Hepatocyte (in vitro differentiated cells): ENCODE measurements at regions not wholly inside any gene's neighbourhood (a gene's known extent, or its start where the extent isn't known, plus 50 kb on each side); places are given as distances from the start of the nearest gene placed in this dataset.

Source experiments
- DNase-seq: peaks from one replicate; pipeline ENCODE4 v3.0.0-alpha.2; 2016; ENCODE audit warnings: low spot score
- H2AFZ ChIP-seq: fragments of 200-600 bp; sonication (generic); 2 replicates; pipeline ENCODE4 v1.6.0; 2016; ENCODE audit warnings: antibody characterized with exemption, mild to moderate bottlenecking
- H3K27ac ChIP-seq: fragments of 200-600 bp; sonication (generic); 2 replicates; pipeline ENCODE4 v1.5.1; 2016; ENCODE audit warnings: mild to moderate bottlenecking
- H3K27me3 ChIP-seq: fragments of 200-600 bp; sonication (generic); 2 replicates; pipeline ENCODE4 v1.6.1; 2016
- H3K36me3 ChIP-seq: fragments of 200-600 bp; sonication (generic); replicated peaks from 2 replicates; pipeline ENCODE4 v1.5.1; 2016; ENCODE audit warnings: low read depth; ENCODE audit not compliant: insufficient read depth
- H3K4me1 ChIP-seq: fragments of 200-600 bp; sonication (generic); 2 replicates; pipeline ENCODE4 v1.5.1; 2016; ENCODE audit warnings: mild to moderate bottlenecking, moderate library complexity; ENCODE audit not compliant: insufficient read depth
- H3K4me2 ChIP-seq: fragments of 200-600 bp; sonication (generic); 2 replicates; pipeline ENCODE4 v1.6.0; 2016
- H3K4me3 ChIP-seq: fragments of 200-600 bp; sonication (generic); 2 replicates; pipeline ENCODE4 v1.5.1; 2016; ENCODE audit warnings: mild to moderate bottlenecking
- H3K79me2 ChIP-seq: fragments of 200-600 bp; sonication (generic); 2 replicates; pipeline ENCODE4 v1.6.0; 2017; ENCODE audit warnings: mild to moderate bottlenecking
- H3K9me2 ChIP-seq: fragments of 200-600 bp; sonication (generic); replicated peaks from 2 replicates; pipeline ENCODE4 v1.6.0; 2017; ENCODE audit warnings: mild to moderate bottlenecking; ENCODE audit not compliant: insufficient read depth
- H3K9me3 ChIP-seq: fragments of 200-600 bp; sonication (generic); 2 replicates; pipeline ENCODE4 v1.5.1; 2016; ENCODE audit warnings: low read depth, mild to moderate bottlenecking
- H4K20me1 ChIP-seq: fragments of 200-600 bp; sonication (generic); 2 replicates; pipeline ENCODE4 v1.6.0; 2016; ENCODE audit warnings: mild to moderate bottlenecking; ENCODE audit not compliant: insufficient read depth, poor library complexity, severe bottlenecking
- CTCF ChIP-seq: fragments of 200-600 bp; sonication (generic); IDR thresholded peaks from 2 replicates; pipeline ENCODE4 v1.5.1; 2016; ENCODE audit warnings: antibody characterized with exemption, mild to moderate bottlenecking; ENCODE audit not compliant: poor library complexity
- EZH2 ChIP-seq: fragments of 200-600 bp; sonication (generic); IDR thresholded peaks from 2 replicates; pipeline ENCODE4 v1.6.1; 2016; ENCODE audit warnings: antibody characterized with exemption, mild to moderate bottlenecking, borderline replicate concordance
- EZH2phosphoT487 ChIP-seq: fragments of 200-600 bp; sonication (generic); IDR thresholded peaks from one replicate; pipeline ENCODE4 v1.6.1; 2018; ENCODE audit warnings: antibody characterized with exemption, mild to moderate bottlenecking, low read depth, moderate library complexity; ENCODE audit not compliant: unreplicated experiment, severe bottlenecking
- WGBS: methylation state at CpG from one replicate; pipeline ENCODE4 v1.1.6; 2016; ENCODE audit warnings: low lambda C conversion rate; ENCODE audit errors: missing lambda C conversion rate; 5-methylcytosine and 5-hydroxymethylcytosine counted together

DNA sequence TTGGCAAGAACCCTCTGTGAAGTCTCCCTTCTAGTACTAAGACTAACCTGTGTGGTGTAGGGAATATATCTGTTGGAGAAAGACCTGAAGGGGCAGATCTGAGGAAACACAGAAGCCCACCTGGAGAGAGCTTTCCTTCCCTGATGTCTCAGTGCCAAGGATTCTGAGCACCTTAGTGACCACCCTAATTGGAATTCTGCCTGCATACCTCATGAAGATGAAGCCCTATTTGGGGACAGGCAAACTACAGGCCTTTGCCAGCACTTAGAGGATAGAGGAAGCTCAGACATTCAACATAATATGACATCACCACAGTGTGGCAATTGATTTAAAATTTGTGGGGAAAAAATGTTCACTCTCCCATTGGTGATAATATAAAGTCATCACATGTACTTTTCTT lies 766.2 kb upstream of the KIRREL3 start:
- no peaks in the 10 kb centered on the region for H3K27me3 ChIP-seq
- no peak for DNase-seq
- no peak overlapping the region for H3K27ac ChIP-seq
- H3K4me3 ChIP-seq = no peak overlapping the region
- no peaks in the 10 kb centered on the region for H3K9me2 ChIP-seq
- H3K79me2 ChIP-seq = no peaks in the 10 kb centered on the region
- TF ChIP-seq CTCF (no peak), EZH2phosphoT487 (no peak), EZH2 (no peak)
- no peak overlapping the region for H2AFZ ChIP-seq
- H4K20me1 ChIP-seq = no peaks in the 10 kb centered on the region
- no peaks in the 10 kb centered on the region for H3K4me1 ChIP-seq
- no peak overlapping the region for H3K4me2 ChIP-seq
- no peaks in the 10 kb centered on the region for H3K9me3 ChIP-seq
- H3K36me3 ChIP-seq = no peaks in the 10 kb centered on the region

DNA sequence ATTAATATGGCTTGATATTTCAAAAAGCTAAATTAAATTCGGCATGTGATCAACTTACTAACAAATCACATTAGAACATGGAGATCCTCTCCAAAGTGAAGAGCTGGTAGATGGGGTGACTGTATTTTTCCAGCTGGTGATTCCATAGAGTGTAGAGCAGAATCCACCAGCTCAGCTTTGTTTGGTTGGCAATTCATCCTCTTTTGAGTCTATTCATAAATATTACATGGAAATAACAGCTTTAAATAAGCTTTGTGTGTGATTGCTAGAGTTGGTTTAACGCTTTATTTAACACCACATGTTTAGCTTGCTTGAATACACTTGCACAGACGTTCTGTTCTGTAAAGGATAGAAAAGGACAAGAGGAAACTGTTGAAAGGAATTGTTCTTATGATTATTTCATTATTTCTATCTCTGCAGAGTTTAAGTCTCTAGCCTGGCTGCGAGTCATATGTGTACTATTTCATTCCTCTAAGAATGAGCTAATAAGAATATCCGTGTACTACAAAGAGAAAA lies 738.3 kb upstream of the KIRREL3 start:
- H3K4me2 ChIP-seq = no peak overlapping the region
- WGBS = 86% methylated on average over 5 of the region's 5 CpGs
- H3K4me1 ChIP-seq = no peaks in the 10 kb centered on the region

DNA sequence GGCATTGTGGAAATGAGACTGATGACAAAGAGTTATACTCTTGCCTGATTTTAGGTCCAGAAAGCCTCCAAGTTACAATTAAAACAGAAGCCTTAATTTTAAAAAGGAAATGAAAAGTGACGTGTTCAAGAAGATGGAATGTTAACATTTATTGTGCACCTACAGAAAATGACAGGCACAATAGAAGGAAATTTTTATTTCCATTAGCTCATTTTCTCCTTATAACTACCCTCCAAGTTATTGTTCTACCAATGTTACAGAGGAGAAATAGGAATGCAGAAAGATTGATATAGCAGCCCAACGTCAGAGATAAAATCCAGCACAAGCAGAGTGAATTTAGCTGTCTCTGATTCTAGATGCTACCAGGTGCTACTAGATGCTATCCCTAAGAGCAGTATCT lies 736.9 kb upstream of the KIRREL3 start:
- no peak for DNase-seq
- Histone ChIP-seq H3K36me3 (no peaks in the 10 kb centered on the region), H4K20me1 (no peaks in the 10 kb centered on the region), H3K9me3 (no peaks in the 10 kb centered on the region), H3K4me1 (no peaks in the 10 kb centered on the region), H3K27me3 (no peaks in the 10 kb centered on the region), H2AFZ (no peak overlapping the region), H3K79me2 (no peaks in the 10 kb centered on the region), H3K27ac (no peak overlapping the region), H3K9me2 (no peaks in the 10 kb centered on the region), H3K4me2 (no peak overlapping the region), H3K4me3 (no peak overlapping the region)
- WGBS = 83% methylated on average over 2 of the region's 2 CpGs
- TF ChIP-seq EZH2 (no peak), CTCF (no peak), EZH2phosphoT487 (no peak)

More for the DNA sequence above, 738.3 kb upstream of the KIRREL3 start:
- Histone ChIP-seq H3K9me3 (no peaks in the 10 kb centered on the region), H3K36me3 (no peaks in the 10 kb centered on the region), H3K4me3 (no peak overlapping the region), H4K20me1 (no peaks in the 10 kb centered on the region), H2AFZ (no peak overlapping the region), H3K9me2 (no peaks in the 10 kb centered on the region), H3K27me3 (no peaks in the 10 kb centered on the region), H3K27ac (no peak overlapping the region), H3K79me2 (no peaks in the 10 kb centered on the region)
- TF ChIP-seq EZH2 (no peak), EZH2phosphoT487 (no peak), CTCF (no peak)
- DNase-seq = no peak

DNA sequence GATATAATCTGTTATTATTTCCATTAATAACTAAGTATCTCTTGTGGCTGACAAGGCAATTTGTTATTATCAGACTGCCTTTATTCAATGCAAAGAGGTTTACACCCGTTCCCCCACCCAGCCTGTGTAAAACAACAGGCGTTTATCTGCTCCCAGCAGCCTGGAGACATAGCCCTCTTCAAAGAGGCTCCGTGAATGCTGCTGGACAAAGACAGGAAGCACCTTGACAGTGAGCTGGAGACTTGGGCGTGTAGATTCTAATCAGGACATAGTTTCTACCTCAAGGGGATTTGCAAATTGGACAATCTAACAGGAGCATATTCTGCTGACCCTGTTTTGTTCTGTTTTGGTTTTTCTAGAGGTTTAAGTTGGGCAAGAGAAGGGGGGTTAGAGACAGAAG lies 733.0 kb upstream of the KIRREL3 start:
- H3K27me3 ChIP-seq = no peaks in the 10 kb centered on the region
- no peaks in the 10 kb centered on the region for H3K9me3 ChIP-seq
- no peak overlapping the region for H3K4me3 ChIP-seq
- WGBS = 12% methylated on average over 4 of the region's 4 CpGs
- no peaks in the 10 kb centered on the region for H3K4me1 ChIP-seq
- H3K4me2 ChIP-seq = no peak overlapping the region
- no peak overlapping the region for H2AFZ ChIP-seq
- H4K20me1 ChIP-seq = no peaks in the 10 kb centered on the region
- no peaks in the 10 kb centered on the region for H3K36me3 ChIP-seq
- H3K27ac ChIP-seq = no peak overlapping the region
- TF ChIP-seq CTCF (no peak), EZH2 (no peak), EZH2phosphoT487 (no peak)
- no peak for DNase-seq
- H3K9me2 ChIP-seq = no peaks in the 10 kb centered on the region
- H3K79me2 ChIP-seq = no peaks in the 10 kb centered on the region
